ENCODE measurements at regions not wholly inside any gene's neighbourhood (a gene's known extent, or its start where the extent isn't known, plus 50 kb on each side); places are given as distances from the start of the nearest gene placed in this dataset.

DNA sequence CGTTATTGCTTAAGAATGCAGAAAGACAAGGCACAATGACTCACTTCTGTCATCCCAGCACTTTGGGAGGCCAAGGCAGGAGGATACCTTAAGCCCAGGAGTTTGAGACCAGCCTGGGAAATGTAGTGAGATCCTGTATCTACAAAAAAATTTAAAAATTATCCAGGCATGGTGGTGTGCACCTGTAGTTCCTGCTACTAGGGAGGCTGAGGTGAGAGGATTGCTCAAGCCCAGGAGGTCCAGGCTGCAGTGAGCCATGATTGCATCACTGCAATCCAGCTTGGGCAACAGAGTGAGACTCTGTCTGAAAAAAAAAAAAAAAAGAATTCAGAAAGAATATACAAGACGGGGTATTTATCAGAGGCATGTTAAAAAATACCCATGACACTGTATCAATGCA is 182.0 kb upstream of the SPOPL start:
- Histone ChIP-seq H3F3A (ENCODE audit: insufficient read depth, low read length) (no peaks in the 10 kb centered on the region), H2AFZ (ENCODE audit: low read length) (no peak overlapping the region), H3K27me3 (ENCODE audit: insufficient read depth, low read length) (no peaks in the 10 kb centered on the region), H3K4me2 (ENCODE audit: low read length) (no peak overlapping the region), H4K20me1 (ENCODE audit: insufficient read depth, low read length) (no peaks in the 10 kb centered on the region), H3K79me2 (ENCODE audit: insufficient read depth, low read length) (no peaks in the 10 kb centered on the region), H3K9me3 (ENCODE audit: low read length) (no peaks in the 10 kb centered on the region), H3K9ac (ENCODE audit: low read length) (no peak overlapping the region), H3K9me2 (ENCODE audit: low read depth, low read length) (no peaks in the 10 kb centered on the region), H3K27ac (ENCODE audit: low read depth, low read length, poor library complexity, severe bottlenecking) (no peak overlapping the region), H3K4me1 (ENCODE audit: insufficient read depth, low read length, severe bottlenecking) (no peaks in the 10 kb centered on the region), H3K4me3 (ENCODE audit: low read depth, low read length, poor library complexity, severe bottlenecking) (no peak overlapping the region), H3K36me3 (ENCODE audit: insufficient read depth, low read length) (no peaks in the 10 kb centered on the region)
- TF ChIP-seq EZH2 (IDR thresholded peaks at IDR 0.05; ENCODE audit: borderline replicate concordance, low read length) = no peak
- TF ChIP-seq, protein P1, sequence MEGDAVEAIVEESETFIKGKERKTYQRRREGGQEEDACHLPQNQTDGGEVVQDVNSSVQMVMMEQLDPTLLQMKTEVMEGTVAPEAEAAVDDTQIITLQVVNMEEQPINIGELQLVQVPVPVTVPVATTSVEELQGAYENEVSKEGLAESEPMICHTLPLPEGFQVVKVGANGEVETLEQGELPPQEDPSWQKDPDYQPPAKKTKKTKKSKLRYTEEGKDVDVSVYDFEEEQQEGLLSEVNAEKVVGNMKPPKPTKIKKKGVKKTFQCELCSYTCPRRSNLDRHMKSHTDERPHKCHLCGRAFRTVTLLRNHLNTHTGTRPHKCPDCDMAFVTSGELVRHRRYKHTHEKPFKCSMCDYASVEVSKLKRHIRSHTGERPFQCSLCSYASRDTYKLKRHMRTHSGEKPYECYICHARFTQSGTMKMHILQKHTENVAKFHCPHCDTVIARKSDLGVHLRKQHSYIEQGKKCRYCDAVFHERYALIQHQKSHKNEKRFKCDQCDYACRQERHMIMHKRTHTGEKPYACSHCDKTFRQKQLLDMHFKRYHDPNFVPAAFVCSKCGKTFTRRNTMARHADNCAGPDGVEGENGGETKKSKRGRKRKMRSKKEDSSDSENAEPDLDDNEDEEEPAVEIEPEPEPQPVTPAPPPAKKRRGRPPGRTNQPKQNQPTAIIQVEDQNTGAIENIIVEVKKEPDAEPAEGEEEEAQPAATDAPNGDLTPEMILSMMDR (IDR thresholded peaks at IDR 0.05; ENCODE audit: low read length) = no peak

DNA sequence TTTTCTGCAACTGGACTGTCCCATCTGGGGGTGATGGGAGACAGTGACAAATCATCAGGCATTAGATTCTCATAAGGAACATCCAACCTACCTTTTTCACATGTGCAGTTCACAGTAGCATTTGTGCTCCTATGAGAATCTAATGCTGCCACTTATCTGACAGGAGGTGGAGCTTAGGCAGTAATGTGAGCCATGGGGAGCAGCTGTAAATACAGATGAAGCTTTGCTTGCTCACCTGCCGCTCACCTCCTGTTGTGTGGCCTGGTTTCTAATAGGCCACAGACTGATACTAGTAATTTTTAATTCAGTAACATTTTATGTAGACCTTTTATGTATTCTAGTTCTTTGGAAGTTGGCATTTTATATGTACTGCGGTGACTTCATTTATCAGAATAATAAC is 180.1 kb upstream of the SPOPL start:
- H3K9ac ChIP-seq (ENCODE audit: low read length) = no peak overlapping the region
- no peaks in the 10 kb centered on the region for H3K79me2 ChIP-seq (ENCODE audit: insufficient read depth, low read length)
- no peak overlapping the region for H3K27ac ChIP-seq (ENCODE audit: low read depth, low read length, poor library complexity, severe bottlenecking)
- no peaks in the 10 kb centered on the region for H4K20me1 ChIP-seq (ENCODE audit: insufficient read depth, low read length)
- no peaks in the 10 kb centered on the region for H3F3A ChIP-seq (ENCODE audit: insufficient read depth, low read length)
- no peak overlapping the region for H3K4me2 ChIP-seq (ENCODE audit: low read length)
- no peak overlapping the region for H3K4me3 ChIP-seq (ENCODE audit: low read depth, low read length, poor library complexity, severe bottlenecking)
- no peaks in the 10 kb centered on the region for H3K9me2 ChIP-seq (ENCODE audit: low read depth, low read length)
- no peaks in the 10 kb centered on the region for H3K27me3 ChIP-seq (ENCODE audit: insufficient read depth, low read length)
- TF ChIP-seq, protein P1 (IDR thresholded peaks at IDR 0.05; ENCODE audit: low read length) = no peak
- TF ChIP-seq EZH2 (IDR thresholded peaks at IDR 0.05; ENCODE audit: borderline replicate concordance, low read length) = no peak
- no peak overlapping the region for H2AFZ ChIP-seq (ENCODE audit: low read length)
- H3K4me1 ChIP-seq (ENCODE audit: insufficient read depth, low read length, severe bottlenecking) = no peaks in the 10 kb centered on the region
- H3K9me3 ChIP-seq (ENCODE audit: low read length) = no peaks in the 10 kb centered on the region
- no peaks in the 10 kb centered on the region for H3K36me3 ChIP-seq (ENCODE audit: insufficient read depth, low read length)

DNA sequence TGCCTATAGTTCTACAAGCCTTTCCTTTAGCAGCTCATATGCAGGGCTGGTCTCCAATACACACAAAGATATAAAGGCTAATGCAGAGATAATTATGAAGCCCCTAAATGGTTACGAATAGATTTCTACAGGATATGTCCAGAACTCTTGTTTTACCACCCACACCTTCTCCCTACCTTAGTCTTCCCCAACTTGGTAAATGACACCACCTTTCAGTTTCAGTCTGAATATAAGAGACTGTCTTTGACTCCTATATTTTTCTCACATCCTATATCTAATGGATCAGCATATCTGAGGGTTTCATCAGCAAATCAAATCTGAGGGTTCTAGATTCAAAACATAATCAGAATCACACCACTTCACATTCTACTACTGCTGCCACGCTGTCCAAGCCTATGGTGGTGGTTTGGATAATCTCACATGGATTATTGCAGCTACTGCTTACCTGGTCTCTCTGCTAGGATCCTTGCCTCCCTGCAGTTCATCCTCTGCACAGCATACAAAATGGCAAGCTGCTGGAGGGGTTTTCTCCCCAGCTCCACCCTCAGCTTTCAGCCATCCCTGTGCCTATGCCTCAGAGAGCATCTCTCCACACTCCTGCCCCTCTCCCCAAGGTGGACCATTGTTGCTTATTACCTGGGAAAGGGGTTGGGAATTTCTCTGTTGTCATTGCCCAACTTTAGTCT is 178.0 kb upstream of the SPOPL start:
- no peak overlapping the region for H2AFZ ChIP-seq (ENCODE audit: low read length)
- no peak overlapping the region for H3K9ac ChIP-seq (ENCODE audit: low read length)
- H3K4me2 ChIP-seq (ENCODE audit: low read length) = no peak overlapping the region
- no peaks in the 10 kb centered on the region for H3K4me1 ChIP-seq (ENCODE audit: insufficient read depth, low read length, severe bottlenecking)
- no peaks in the 10 kb centered on the region for H3K9me2 ChIP-seq (ENCODE audit: low read depth, low read length)
- H3K27me3 ChIP-seq (ENCODE audit: insufficient read depth, low read length) = no peaks in the 10 kb centered on the region
- H4K20me1 ChIP-seq (ENCODE audit: insufficient read depth, low read length) = no peaks in the 10 kb centered on the region
- no peaks in the 10 kb centered on the region for H3K36me3 ChIP-seq (ENCODE audit: insufficient read depth, low read length)
- no peak for TF ChIP-seq EZH2 (IDR thresholded peaks at IDR 0.05; ENCODE audit: borderline replicate concordance, low read length)
- H3K27ac ChIP-seq (ENCODE audit: low read depth, low read length, poor library complexity, severe bottlenecking) = no peak overlapping the region
- H3F3A ChIP-seq (ENCODE audit: insufficient read depth, low read length) = no peaks in the 10 kb centered on the region
- no peak overlapping the region for H3K4me3 ChIP-seq (ENCODE audit: low read depth, low read length, poor library complexity, severe bottlenecking)
- no peaks in the 10 kb centered on the region for H3K9me3 ChIP-seq (ENCODE audit: low read length)
- no peaks in the 10 kb centered on the region for H3K79me2 ChIP-seq (ENCODE audit: insufficient read depth, low read length)
